HG03060 (cell line): ENCODE measurements at regions not wholly inside any gene's neighbourhood (a gene's known extent, or its start where the extent isn't known, plus 50 kb on each side); places are given as distances from the start of the nearest gene placed in this dataset.

Source experiments
- ATAC-seq: cut with Tn5 transposase; IDR thresholded peaks from one replicate; pipeline ENCODE4 v1.9.1; 2021; ENCODE audit warnings: low read depth, moderate number of reproducible peaks; ENCODE audit not compliant: unreplicated experiment

DNA sequence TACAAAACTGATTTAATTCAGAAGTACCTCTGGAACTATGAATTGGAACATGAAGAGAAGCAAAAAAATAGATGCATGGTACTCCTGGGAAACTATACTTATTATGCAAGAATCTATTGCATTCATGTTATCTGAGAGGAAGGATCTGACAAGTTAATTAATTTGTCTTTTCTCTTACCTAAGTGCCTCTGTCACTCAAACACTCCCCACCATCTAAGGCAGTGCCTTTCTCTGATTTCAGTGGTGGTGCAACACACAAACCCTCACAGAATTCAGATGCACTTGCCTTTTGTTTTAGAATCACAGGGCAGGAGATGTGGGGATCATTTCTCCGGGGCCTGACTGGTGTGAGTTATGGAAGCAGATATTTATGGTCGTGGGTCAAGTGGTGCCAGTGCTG lies 52.5 kb upstream of the C9orf72 start:
- no peak for ATAC-seq

DNA sequence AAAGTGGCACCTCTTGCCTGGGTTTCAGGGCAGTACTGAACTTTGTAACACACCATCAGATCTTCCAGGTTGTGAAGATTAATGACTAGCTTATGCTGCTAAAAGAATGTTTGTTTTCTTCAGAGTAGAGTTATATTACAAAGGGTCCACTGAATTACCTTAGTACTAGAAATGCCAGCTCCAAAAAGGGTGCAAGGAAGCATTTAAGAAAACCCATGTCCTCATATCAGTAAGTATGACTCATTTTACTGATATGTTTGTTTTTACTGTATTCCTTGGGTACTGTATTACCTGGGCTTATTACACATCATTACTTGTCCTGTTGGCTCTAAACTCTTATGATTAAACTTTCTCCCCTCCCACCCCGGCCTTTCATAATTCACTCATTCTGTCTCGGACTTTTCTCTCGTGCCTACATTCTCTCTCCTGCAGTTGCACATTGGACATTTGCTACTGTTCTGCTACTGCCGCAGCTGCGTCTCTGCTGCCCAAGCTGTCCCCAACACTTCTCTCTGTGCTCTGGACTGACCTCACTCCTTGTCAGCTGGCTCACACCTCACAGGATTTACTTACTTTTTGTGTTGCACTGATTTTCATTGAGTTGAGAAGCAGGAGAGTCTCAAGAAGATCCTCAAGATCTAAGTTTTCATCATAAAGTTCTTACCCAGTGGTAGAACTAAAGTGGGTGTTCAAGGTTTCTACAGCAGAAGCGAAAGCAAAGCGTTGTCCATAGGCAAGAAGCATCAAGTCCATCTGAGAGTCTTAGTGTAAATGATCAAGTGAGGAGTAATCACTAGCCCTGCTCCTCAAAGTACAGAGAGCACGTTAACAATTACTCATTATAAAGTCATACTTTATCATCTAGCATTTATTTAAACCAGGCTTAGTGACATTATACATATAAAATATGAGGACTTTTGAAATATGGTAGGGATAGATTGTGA lies 53.2 kb upstream of the C9orf72 start:
- no peak for ATAC-seq

DNA sequence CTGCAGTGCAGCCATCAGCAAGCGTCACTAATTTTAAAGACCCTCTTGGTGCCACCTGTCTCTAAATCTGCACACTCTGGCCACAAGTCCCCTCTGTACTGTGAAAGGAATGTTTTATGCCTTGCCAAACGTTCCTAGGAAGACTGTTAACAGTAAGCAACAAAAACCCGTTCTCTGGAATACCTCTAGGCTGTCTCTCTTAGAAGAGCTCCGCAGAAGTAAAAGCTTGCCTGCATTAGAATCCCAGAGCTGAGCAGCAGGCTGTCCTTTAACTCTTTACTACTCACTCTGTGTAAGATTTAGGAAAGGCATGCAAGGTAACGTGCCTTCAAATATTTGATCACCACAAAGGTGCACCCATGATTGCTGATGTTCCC lies 53.9 kb upstream of the C9orf72 start:
- no peak for ATAC-seq

DNA sequence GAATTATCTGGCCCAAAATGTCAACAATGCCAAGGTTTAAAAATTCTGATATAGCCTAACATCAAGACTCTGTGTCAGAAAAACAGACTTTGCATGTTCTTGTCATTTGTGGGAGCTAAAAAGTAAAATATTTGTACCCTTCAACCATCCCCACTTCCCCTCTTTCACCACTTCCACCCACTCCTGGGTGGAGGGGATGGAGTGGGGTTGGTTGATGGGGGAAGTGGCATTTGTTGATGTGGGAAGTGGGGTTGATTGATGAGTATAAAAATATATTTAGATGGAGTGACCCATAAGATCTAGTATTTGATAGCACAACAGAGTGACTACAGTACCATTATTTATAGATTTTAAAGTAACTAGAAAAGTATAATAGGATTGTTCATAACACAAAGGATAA lies 55.0 kb upstream of the C9orf72 start:
- ATAC-seq = no peak

DNA sequence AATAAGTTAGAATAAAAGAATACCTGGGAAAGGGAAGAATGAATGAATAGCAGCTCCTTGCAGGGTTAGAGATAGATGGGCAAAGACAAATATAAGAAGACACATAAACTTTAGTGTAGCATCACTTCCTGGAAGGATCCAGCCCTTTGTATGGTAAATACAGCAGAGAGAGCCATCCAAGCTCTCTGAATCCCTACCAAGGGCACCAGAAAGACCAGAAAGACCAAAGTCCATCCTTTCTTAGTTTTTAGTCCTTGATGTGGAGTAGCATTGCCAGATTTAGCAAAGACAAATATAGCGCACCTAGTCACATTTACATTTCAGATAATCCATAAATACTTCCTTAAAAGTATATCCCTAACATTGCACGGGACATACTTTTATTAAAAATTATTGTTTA lies 56.1 kb upstream of the C9orf72 start:
- no peak for ATAC-seq

DNA sequence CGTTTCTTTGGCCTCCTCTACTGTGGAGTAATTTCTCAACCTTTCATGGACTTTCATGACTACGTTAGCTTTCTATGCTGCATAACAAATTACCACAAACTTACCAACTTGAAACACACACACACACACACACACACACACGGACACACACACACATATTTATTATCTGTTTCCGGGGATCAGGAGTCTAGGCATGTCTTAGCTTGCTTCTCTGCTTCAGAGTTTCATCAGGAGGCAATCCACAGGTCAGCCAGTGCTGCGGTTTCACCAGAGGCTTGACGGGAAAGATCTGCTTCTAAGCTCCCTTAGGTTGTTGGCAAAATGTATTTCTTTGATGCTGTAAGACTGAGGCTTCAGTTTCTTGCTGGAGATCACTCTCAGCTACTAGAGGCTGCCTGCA lies 59.0 kb upstream of the C9orf72 start:
- ATAC-seq = no peak

DNA sequence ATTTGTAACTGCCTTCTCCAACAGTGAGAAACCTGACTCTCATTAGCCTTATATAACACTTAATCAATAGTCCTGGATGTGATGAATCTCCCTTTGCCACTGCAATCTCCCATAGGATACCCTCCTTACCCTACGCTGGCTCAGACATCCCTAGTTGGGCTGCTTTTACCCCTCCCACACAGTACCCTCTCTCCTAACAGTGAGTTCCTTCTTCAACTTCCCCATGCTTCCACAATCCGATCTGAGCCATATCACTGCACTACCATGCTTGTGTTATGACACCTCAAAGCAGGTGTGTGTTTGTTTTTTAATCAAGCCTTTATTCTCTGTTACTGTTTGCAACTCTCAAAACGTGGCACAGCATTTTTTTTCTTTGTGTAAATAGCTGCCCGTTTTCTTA lies 60.5 kb upstream of the C9orf72 start:
- no peak for ATAC-seq

DNA sequence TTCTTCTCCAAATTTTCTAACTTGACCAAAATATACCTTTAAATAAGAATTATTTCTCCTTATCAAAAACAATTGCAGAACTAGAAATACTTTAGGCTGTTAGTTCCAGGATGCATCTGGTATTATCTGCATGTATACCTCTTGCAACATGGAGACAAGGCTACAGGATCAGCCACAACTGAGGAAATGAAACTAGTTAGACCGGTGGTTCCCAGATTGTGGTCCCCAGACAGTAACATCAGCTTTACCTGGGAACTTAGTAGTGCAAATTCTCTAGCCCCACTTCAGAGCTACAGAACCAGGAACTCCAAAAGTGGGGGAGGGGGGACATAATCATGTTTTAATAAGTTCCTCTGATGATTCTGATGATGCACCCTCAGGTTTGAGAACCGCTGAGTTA lies 61.6 kb upstream of the C9orf72 start:
- ATAC-seq = no peak

DNA sequence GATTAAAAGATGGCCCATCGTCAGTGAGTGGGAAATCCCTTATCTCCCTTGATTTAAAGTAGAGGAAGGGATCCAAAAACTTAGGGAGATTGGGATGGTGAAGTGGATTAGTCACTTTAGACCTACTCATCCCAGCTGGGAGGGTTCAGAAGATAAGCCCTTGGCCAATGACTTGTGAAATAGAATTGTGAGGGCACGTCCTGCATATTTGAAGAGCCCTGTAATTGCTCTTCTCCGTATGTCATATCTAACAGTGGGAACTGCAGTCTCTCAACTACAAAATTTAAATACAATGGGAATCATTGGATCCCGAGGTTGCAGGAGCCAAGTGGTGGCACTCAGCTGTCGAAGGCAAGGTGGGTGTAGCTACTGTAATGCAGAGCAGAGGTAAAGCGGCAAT lies 65.4 kb upstream of the C9orf72 start:
- ATAC-seq = no peak

DNA sequence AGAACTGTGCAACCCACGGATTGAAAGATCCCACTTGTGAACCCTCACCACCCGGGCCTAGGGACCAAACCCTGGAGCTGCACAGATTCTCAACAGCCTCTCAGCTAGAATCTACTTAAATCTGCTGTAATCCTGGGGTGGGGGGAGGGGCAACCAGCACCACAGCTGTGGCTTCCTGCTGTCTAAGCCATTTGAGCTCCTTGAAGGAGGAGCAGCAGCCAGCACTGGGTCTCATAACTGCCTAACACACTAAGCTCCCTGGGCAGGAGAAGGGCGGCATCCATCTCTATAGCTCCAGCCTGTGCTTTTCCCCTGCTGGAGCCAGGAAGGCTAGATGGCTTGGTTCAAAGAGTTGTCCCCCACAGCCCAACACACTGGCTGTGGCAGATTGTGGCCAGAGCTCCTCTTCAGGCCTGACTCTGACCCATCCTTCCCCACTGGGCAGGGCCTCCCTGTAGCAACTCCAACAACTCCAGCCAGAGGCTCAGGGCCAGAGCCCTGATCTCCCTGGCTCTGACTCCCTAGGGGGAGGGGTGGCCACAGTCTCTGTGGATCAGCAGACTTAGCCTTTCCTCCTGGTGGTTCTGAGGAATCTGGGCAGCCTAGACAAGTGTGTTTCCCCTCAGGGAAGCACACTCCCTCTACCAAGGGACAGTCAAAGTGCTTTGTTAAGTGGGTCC lies 72.0 kb upstream of the C9orf72 start:
- no peak for ATAC-seq

DNA sequence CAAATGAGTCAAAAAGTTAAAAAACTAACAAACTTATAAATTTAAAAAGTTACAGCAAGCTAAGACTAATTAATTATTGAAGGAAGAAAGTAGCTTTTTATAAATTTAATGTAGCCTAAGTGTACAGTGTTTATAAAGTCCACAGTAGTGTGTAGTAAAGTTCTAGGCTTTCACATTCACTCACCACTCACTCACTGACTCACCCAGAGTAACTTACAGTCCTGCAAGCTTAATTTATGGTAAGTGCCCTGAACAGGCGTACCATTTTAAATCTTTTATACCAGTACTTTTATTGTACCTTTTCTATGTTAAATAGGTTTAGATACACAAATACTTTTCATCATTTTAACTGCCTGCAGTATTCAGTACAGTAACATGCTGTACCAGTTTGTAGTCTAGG lies 80.0 kb upstream of the C9orf72 start:
- no peak for ATAC-seq

DNA sequence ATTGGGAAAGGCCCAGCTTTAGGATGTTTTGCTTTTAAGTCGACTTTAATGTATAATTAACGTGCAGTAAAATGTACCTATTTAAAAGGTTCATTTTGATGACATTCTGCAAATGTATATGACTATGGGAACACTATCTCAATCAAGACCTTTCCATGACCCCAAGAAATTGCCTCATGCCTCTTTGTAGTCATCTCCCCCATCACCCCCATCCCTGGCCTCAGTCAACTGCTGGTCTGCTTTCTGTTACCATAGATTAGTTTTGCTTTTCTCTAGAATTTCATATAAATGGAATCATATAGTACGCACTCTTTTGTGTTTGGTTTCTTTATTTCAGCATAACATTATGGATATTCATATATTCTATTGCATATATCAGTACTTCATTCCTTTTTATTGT lies 80.7 kb upstream of the C9orf72 start:
- no peak for ATAC-seq

DNA sequence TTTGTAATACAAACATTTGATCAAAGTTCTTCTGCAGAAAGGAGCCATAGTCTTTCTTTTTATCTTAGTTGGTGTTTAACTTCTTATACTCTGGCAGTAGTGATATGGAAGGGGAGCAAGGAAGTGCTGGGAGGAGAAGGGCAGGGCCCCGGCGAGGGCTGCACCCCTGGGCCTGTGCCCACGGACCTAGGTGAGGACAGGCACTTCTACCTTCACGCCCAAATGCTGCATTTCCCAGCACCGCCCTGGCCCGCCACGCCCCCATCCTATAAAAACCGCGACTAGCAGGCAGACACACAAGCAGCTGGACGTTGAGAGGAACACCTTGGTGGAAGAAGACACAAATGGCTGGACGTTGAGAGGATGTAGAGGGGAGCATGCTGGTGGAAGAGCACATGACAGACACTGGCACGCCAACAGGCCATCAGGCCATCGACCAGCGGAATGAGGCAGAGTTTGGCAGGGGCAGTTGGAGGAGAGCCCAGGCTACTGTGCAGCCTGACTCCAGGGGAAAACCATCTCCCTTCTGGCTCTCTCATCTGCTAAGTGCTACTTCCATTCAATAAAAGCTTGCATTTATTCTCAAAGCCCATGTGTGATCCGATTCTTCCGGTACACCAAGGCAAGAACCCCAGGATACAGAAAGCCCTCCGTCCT lies 81.5 kb upstream of the C9orf72 start:
- no peak for ATAC-seq

DNA sequence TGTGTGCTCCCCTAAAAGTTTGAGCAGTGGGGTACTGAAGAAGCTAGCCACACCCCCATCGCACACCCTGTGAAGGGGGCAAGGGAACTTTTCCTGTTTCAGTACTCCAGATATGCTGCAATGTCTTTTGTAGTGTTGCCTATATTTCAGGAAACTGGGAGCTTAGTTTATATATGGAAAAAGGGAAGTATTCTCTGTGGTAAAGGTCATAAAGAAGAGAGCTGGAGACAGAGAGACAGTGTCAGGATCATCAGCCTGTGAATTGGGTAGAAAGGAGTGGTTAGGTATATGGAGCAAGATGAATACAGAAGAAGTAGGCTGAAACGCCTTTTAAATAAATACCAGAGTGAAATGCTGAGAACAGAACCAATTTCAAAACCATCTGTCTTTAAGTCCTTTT lies 82.2 kb upstream of the C9orf72 start:
- no peak for ATAC-seq

DNA sequence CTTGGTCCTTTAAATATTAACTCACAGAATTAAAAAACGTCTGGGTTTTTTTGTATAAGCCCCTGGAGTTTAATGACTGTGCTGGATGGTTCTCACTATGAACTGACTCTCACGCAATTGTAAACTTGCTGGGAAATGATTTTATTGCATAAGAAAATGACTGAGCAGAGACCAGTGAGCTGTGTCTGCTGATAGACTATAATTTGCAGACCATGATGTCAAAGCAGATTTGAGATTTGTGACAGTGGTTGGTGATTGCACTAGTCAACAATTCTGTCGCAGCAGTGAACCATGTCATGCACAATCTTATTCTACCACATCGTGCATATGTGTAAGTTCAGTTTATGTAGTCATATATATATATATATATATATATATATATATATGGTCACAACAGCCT lies 85.7 kb upstream of the C9orf72 start:
- no peak for ATAC-seq

DNA sequence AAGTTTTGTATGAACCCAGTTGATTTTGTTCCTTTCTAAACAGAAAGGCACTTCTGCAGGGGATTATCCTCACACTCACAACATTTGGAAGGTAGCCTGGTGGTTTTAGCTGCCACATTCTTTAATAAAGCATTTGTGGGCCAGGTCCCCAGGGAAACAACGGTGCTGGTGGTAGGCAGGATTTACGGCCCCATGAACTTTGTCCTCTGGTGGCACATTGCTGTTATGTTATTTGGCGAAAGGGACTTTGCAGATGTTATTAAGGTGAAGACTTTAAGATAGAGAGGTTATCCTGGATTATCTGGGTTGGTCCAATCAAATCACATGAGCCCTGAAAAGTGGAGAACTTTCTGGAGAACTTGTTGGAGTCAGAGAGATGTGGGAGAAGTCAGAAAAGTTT lies 86.3 kb upstream of the C9orf72 start:
- ATAC-seq = no peak

DNA sequence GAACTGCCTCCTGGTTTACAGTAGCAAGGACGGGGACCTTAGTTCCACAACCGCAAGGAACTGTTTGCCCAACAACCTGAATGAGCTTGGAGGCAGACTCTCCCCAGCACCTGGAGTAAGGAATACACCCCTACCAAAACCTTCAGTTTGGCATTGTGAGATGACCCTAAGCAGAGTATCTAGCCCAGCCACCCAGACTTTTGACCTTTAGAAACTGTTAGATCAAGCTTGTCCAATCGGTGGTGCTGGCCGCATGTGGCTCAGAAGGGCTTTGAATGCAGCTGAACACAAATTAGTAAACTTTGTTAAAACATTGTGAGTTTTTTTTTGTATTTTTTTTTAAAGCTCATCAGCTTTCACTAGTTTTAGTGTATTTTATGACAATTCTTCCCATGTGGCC lies 86.9 kb upstream of the C9orf72 start:
- no peak for ATAC-seq

DNA sequence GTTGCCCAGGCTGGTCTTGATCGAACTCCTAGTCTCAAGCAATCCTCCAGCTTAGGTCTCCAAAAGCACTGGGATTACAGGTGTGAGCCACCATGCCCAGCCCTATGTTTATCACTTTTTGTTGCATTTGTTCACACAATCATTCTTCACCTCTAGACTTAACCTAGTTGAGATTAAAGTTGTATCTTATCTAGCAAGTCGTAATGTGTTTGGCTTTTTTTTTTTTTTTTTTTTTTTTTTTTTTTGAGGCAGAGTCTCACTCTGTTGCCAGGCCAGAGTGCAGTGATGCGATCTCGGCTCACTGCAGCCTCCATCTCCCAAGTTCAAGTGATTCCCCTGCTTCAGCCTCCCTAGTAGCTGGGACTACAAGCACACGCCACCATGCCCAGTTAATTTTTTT lies 90.2 kb upstream of the C9orf72 start:
- no peak for ATAC-seq

DNA sequence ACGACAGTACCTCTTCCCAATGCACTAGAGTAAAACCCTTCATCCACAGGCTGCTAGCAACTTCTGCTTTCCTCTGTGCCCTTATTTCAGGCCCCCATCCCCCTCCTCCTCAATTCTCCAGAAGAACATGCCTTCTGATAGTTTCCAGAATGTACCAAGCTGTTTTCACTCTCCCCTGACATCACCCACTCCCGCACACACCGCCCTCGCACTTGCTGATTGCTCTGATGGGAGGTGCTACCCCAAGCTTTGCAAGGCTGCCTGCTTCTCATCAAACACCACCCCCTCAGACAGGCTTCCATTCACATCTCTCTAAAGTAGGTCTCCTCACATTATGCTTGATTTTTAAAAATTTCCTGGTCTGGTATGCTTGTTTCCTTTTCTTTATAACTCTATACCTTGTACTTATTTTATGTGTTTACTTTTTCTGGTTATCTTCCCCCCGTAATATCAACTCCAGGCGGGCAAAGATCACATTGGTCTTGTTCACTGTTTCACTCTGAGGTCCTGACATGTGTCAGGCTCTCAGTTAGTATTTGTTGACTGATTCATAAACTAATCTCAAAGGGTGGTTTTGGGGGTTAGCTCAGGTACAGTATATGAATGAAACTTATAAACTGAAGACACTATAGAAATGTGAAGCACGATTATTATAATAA lies 91.0 kb upstream of the C9orf72 start:
- ATAC-seq = no peak

DNA sequence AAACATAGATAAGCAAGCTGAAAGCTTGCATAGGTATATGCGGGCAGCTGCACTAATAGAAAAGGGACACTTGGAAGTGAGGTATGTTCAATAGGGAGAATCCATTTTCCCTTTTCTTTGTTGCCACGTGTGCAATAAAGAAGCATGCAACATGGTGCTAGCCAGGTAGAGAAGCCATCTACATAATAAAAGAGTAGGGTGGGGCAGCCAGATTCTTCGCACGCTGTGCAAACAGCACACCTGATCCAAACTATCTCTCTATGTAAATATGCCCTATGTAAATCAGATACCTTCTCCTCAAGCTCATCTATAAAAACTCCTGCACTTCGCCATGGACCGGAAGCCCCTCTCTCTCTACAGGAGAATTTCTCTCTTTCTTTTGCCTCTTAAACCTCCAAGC lies 91.9 kb upstream of the C9orf72 start:
- ATAC-seq = no peak

DNA sequence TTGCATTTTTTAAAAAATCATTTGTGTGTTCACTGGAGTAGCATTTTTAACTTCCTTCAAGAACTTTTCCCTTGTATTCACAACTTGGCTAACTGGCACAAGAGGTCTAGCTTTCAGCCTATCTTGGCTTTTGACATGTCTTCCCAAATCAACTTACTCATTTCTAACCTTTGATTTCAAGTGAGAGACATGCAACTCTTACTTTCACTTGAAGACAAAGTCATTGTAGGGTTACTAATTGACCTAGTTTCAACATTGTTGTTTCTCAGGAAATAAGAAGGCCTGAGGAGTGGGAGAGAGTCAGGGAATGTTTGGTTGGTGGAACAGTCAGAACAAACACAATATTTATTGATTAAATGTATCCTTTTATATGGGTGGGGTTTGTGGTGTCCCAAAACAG lies 95.0 kb upstream of the C9orf72 start:
- ATAC-seq = no peak
